Keratinocyte (primary cell): ENCODE measurements at regions not wholly inside any gene's neighbourhood (a gene's known extent, or its start where the extent isn't known, plus 50 kb on each side); places are given as distances from the start of the nearest gene placed in this dataset.

Source experiments
- DNase-seq: peaks from one replicate; pipeline ENCODE4 v3.0.0-alpha.2; 2011; ENCODE audit warnings: low read depth, missing footprints, low spot score
- FAIRE-seq: peaks from 2 replicates; lab custom pipeline; 2011; peaks lifted over from hg19 to GRCh38; lab: Jason Lieb, UNC
- H2AFZ ChIP-seq: 2 replicates; pipeline ENCODE4 v1.6.0; 2012; ENCODE audit warnings: low read length, control low read depth, inconsistent platforms; ENCODE audit not compliant: control insufficient read depth
- H3K27ac ChIP-seq: 2 replicates; pipeline ENCODE4 v1.5.1; 2011; ENCODE audit warnings: low read length; ENCODE audit not compliant: control insufficient read depth, insufficient read depth
- H3K27me3 ChIP-seq: 3 replicates; pipeline ENCODE4 v1.6.0; 2011; ENCODE audit warnings: low read length; ENCODE audit not compliant: control insufficient read depth, insufficient read depth; ENCODE audit errors: extremely low read depth
- H3K36me3 ChIP-seq, 2 experiments: 2 replicates in 1 of 2; 3 replicates in 1 of 2; pipeline ENCODE4 v1.5.1; 2011; ENCODE audit warnings: low read length in 2 of 2, mild to moderate bottlenecking in 1 of 2; ENCODE audit not compliant: control insufficient read depth in 2 of 2, insufficient read depth in 2 of 2; ENCODE audit errors: extremely low read depth in 1 of 2
- H3K4me1 ChIP-seq: 3 replicates; pipeline ENCODE4 v1.5.1; 2011; ENCODE audit warnings: low read length; ENCODE audit not compliant: control insufficient read depth, insufficient read depth; ENCODE audit errors: extremely low read depth
- H3K4me2 ChIP-seq: 3 replicates; pipeline ENCODE4 v1.6.0; 2011; ENCODE audit warnings: low read depth, low read length; ENCODE audit not compliant: control insufficient read depth, insufficient read depth; ENCODE audit errors: extremely low read depth
- H3K4me3 ChIP-seq, 3 experiments: fragments of 200-600 bp in 1 of 3; sonication (generic) in 1 of 3; 2 replicates in 2 of 3; 3 replicates in 1 of 3; pipeline ENCODE4 v1.5.1; 2011 to 2016; ENCODE audit warnings: low read length in 3 of 3, mild to moderate bottlenecking in 3 of 3, control low read depth in 2 of 3, inconsistent platforms in 1 of 3, low read depth in 1 of 3, mixed read lengths in 1 of 3, mixed run types in 1 of 3, moderate library complexity in 1 of 3; ENCODE audit not compliant: control insufficient read depth in 2 of 3, insufficient read depth in 2 of 3; ENCODE audit errors: extremely low read depth in 1 of 3
- H3K79me2 ChIP-seq: 2 replicates; pipeline ENCODE4 v1.6.0; 2012; ENCODE audit warnings: low read length; ENCODE audit not compliant: control insufficient read depth, insufficient read depth
- H3K9ac ChIP-seq: 3 replicates; pipeline ENCODE4 v1.6.0; 2011; ENCODE audit warnings: low read length; ENCODE audit not compliant: control insufficient read depth, insufficient read depth; ENCODE audit errors: extremely low read depth
- H3K9me1 ChIP-seq: 3 replicates; pipeline ENCODE4 v1.6.0; 2011; ENCODE audit warnings: low read length; ENCODE audit not compliant: control insufficient read depth, insufficient read depth; ENCODE audit errors: extremely low read depth
- H3K9me3 ChIP-seq: 2 replicates; pipeline ENCODE4 v1.5.1; 2012; ENCODE audit warnings: low read depth, low read length; ENCODE audit not compliant: control insufficient read depth
- H4K20me1 ChIP-seq: 3 replicates; pipeline ENCODE4 v1.6.0; 2011; ENCODE audit warnings: low read length; ENCODE audit not compliant: control insufficient read depth, insufficient read depth; ENCODE audit errors: extremely low read depth
- EZH2 ChIP-seq: IDR thresholded peaks from one replicate; pipeline ENCODE4 v1.6.1; 2012; ENCODE audit warnings: inconsistent platforms, mild to moderate bottlenecking, low read length, moderate library complexity
- dilution Hi-C: fragments of 300-500 bp; cut with MboI; formaldehyde crosslinking; loops from one replicate; pipeline ENCODE4 v1.7.0; 2020; ENCODE audit warnings: low sequenced_read_pairs; ENCODE audit not compliant: extremely low pct_ligation_motif_present
- TF ChIP-seq, protein P1 (sequence below), 3 experiments: IDR thresholded peaks in 1 of 3; conservative IDR thresholded peaks in 1 of 3; optimal IDR thresholded peaks in 1 of 3; 2 replicates in 2 of 3; 3 replicates in 1 of 3; pipeline versions ENCODE3 to v1.5.1; 2011; ENCODE audit warnings: low read length in 3 of 3, mild to moderate bottlenecking in 3 of 3, moderate library complexity in 2 of 3, control low read depth in 1 of 3, inconsistent platforms in 1 of 3; ENCODE audit not compliant: insufficient read depth in 2 of 3; ENCODE audit errors: extremely low read depth in 1 of 3

DNA sequence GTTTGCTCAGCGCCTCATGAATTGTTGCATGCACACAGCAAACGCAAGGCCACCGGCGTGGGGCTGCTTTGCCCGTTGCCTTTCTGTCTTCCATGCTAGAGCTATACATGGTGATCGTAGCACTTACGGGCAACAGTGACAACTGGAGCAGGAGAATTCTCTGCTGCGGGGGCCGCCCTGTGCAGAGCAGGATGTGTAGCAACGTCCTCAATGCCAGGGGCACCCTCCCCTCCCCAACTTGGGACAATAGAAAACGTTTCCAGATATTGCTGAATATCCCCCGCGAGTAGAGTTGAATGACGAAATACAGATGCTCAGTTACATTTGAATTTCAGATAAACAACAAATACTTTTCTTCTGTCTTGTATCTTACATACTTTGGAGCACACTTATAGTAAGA, 198.7 kb downstream of the TFAP2C start:
- Histone ChIP-seq H3K4me2 (peak overlapping the region; percentile 80), H3K9me1 (no peaks in the 10 kb centered on the region), H3K9me3 (no peaks in the 10 kb centered on the region), H3K4me3 (peak overlapping the region in 2 of 3 experiments; percentile 8 to 12), H2AFZ (peak overlapping the region; percentile 53), H3K36me3 (no peaks in the 10 kb centered on the region), H4K20me1 (no peaks in the 10 kb centered on the region), H3K9ac (peak overlapping the region; percentile 63), H3K4me1 (peaks cover 23% of the 10 kb centered on the region), H3K27me3 (no peaks in the 10 kb centered on the region), H3K79me2 (no peaks in the 10 kb centered on the region), H3K27ac (peak overlapping the region; percentile 83)
- TF ChIP-seq, protein P1, sequence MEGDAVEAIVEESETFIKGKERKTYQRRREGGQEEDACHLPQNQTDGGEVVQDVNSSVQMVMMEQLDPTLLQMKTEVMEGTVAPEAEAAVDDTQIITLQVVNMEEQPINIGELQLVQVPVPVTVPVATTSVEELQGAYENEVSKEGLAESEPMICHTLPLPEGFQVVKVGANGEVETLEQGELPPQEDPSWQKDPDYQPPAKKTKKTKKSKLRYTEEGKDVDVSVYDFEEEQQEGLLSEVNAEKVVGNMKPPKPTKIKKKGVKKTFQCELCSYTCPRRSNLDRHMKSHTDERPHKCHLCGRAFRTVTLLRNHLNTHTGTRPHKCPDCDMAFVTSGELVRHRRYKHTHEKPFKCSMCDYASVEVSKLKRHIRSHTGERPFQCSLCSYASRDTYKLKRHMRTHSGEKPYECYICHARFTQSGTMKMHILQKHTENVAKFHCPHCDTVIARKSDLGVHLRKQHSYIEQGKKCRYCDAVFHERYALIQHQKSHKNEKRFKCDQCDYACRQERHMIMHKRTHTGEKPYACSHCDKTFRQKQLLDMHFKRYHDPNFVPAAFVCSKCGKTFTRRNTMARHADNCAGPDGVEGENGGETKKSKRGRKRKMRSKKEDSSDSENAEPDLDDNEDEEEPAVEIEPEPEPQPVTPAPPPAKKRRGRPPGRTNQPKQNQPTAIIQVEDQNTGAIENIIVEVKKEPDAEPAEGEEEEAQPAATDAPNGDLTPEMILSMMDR (optimal IDR thresholded peaks at IDR 0.05 in 1 of 3, IDR thresholded peaks at IDR 0.05 in 1 of 3, conservative IDR thresholded peaks at IDR 0.05 in 1 of 3; ENCODE audit: extremely low read depth in 1 of 3, insufficient read depth in 2 of 3, low read length in 3 of 3) = no peak
- no peak for TF ChIP-seq EZH2
- DNase-seq (no peak), FAIRE-seq (peak; percentile 46)
- dilution Hi-C loops = no loop called here

DNA sequence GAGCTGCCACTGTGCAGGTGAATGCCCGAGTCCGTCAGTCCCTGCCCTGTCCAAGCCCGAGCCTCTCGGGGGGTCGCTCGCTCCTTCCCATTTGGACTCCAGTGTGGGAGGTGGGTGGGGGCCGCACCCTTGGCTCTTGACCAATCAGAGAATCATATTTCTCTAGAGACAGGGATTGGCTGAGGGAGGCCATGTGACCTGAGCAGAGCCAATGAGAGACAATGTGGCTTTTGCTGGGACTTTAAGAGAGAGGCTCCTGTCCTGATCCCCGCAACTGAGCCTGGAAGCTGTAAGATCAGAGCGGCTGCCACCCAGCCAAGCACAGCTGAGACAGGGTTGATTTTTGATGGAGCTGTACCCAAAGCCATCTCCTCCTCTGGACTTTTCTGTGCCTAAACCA, 199.3 kb downstream of the TFAP2C start:
- Histone ChIP-seq H3K4me2 (peak overlapping the region; percentile 80), H3K4me3 (no peak overlapping the region)

More for the DNA sequence above, 199.3 kb downstream of the TFAP2C start:
- DNase-seq (no peak), FAIRE-seq (no peak)
- H3K36me3 ChIP-seq = no peaks in the 10 kb centered on the region
- H3K9me1 ChIP-seq = no peaks in the 10 kb centered on the region
- H3K4me1 ChIP-seq = peaks cover 23% of the 10 kb centered on the region
- H3K27ac ChIP-seq = peak overlapping the region; percentile 83
- H3K79me2 ChIP-seq = no peaks in the 10 kb centered on the region
- TF ChIP-seq EZH2 = no peak
- TF ChIP-seq, protein P1 (optimal IDR thresholded peaks at IDR 0.05 in 1 of 3, IDR thresholded peaks at IDR 0.05 in 1 of 3, conservative IDR thresholded peaks at IDR 0.05 in 1 of 3; ENCODE audit: extremely low read depth in 1 of 3, insufficient read depth in 2 of 3, low read length in 3 of 3) = no peak
- peak overlapping the region; percentile 63 for H3K9ac ChIP-seq
- no peaks in the 10 kb centered on the region for H4K20me1 ChIP-seq
- dilution Hi-C loops = no loop called here
- H3K9me3 ChIP-seq = no peaks in the 10 kb centered on the region
- H2AFZ ChIP-seq = no peak overlapping the region
- no peaks in the 10 kb centered on the region for H3K27me3 ChIP-seq
